A673 (cell line): ENCODE measurements at regions not wholly inside any gene's neighbourhood (a gene's known extent, or its start where the extent isn't known, plus 50 kb on each side); places are given as distances from the start of the nearest gene placed in this dataset.

Experiments used
- EZH2 ChIP-seq: fragments of 200-600 bp; sonication (generic); IDR thresholded peaks from 2 replicates; pipeline ENCODE4 v1.6.1; 2017; ENCODE audit warnings: borderline replicate concordance, low read depth, mild to moderate bottlenecking, mixed read lengths, antibody characterized with exemption, low read length; ENCODE audit not compliant: poor library complexity, severe bottlenecking
- TF ChIP-seq, protein P1 (sequence below): fragments of 300-800, 200-600 bp; sonication (generic); conservative IDR thresholded peaks from 2 replicates; pipeline ENCODE4 v1.5.1; 2017; ENCODE audit warnings: low read depth, mild to moderate bottlenecking, antibody characterized with exemption, low read length, moderate library complexity, mixed read lengths

DNA sequence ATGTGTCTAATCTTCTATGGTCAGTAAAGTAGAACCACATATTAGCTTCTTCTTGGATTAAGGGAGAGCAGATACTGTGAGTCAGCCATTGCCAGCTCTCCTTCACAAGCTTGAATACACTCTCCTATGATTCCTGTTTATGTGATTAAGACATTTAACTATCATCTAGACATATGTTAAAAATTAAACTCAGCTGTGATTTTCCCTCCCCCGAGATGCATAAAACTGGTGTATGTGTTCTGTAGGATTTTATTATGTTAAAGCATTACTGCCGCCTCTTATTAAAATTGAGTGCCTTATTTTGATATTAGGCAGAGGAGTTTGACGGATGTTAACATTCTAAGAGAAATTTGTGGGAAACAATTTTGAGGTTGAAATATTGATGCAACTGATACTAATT is 114.6 kb downstream of the ACTBL2 start:
- TF ChIP-seq, protein P1, sequence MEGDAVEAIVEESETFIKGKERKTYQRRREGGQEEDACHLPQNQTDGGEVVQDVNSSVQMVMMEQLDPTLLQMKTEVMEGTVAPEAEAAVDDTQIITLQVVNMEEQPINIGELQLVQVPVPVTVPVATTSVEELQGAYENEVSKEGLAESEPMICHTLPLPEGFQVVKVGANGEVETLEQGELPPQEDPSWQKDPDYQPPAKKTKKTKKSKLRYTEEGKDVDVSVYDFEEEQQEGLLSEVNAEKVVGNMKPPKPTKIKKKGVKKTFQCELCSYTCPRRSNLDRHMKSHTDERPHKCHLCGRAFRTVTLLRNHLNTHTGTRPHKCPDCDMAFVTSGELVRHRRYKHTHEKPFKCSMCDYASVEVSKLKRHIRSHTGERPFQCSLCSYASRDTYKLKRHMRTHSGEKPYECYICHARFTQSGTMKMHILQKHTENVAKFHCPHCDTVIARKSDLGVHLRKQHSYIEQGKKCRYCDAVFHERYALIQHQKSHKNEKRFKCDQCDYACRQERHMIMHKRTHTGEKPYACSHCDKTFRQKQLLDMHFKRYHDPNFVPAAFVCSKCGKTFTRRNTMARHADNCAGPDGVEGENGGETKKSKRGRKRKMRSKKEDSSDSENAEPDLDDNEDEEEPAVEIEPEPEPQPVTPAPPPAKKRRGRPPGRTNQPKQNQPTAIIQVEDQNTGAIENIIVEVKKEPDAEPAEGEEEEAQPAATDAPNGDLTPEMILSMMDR: no peak
- TF ChIP-seq EZH2: no peak
